IPS-15b (cell line): ENCODE measurements at regions not wholly inside any gene's neighbourhood (a gene's known extent, or its start where the extent isn't known, plus 50 kb on each side); places are given as distances from the start of the nearest gene placed in this dataset.
"Not testable (repeated sequence)": the region's sequence is repeated elsewhere in the genome, so short reads cannot be mapped to it uniquely, and the experiment has no call there.

Source experiments
- H3K27me3 ChIP-seq: one replicate; pipeline ENCODE4 v1.6.1; 2013; ENCODE audit warnings: low read length; ENCODE audit not compliant: control insufficient read depth, insufficient read depth
- H3K36me3 ChIP-seq: one replicate; pipeline ENCODE4 v1.6.1; 2013; ENCODE audit warnings: low read length; ENCODE audit not compliant: control insufficient read depth, insufficient read depth
- H3K4me1 ChIP-seq: one replicate; pipeline ENCODE4 v1.6.1; 2013; ENCODE audit warnings: mild to moderate bottlenecking, low read length; ENCODE audit not compliant: control insufficient read depth, insufficient read depth
- H3K4me3 ChIP-seq: one replicate; pipeline ENCODE4 v1.5.1; 2013; ENCODE audit warnings: low read depth, low read length
- H3K9ac ChIP-seq: one replicate; pipeline ENCODE4 v1.6.1; 2013; ENCODE audit warnings: low read depth, mild to moderate bottlenecking, low read length
- H3K9me3 ChIP-seq: one replicate; pipeline ENCODE4 v1.6.1; 2013; ENCODE audit warnings: mild to moderate bottlenecking, low read length; ENCODE audit not compliant: control insufficient read depth, insufficient read depth

- Histone ChIP-seq H3K9me3 (no peaks in the 10 kb centered on the region), H3K4me1 (no peaks in the 10 kb centered on the region), H3K36me3 (no peaks in the 10 kb centered on the region)
Observed at GRCh38 chr21:17270229-17270628, 242.6 kb upstream of the CXADR start.

GRCh38 chr21:17279663-17280062, 233.2 kb upstream of the CXADR start:
- Histone ChIP-seq H3K27me3 (no peaks in the 10 kb centered on the region), H3K9ac (no peak overlapping the region), H3K4me1 (no peaks in the 10 kb centered on the region), H3K4me3 (no peak overlapping the region), H3K9me3 (no peaks in the 10 kb centered on the region), H3K36me3 (no peaks in the 10 kb centered on the region)

More at GRCh38 chr21:17270229-17270628, 242.6 kb upstream of the CXADR start:
- Histone ChIP-seq H3K27me3 (no peaks in the 10 kb centered on the region), H3K9ac (no peak overlapping the region), H3K4me3 (no peak overlapping the region)

- not testable (repeated sequence) for H3K4me3 ChIP-seq, H3K9me3 ChIP-seq, H3K4me1 ChIP-seq, H3K27me3 ChIP-seq, H3K36me3 ChIP-seq, H3K9ac ChIP-seq
Observed at GRCh38 chr21:17293016-17293562, 219.8 kb upstream of the CXADR start.

GRCh38 chr21:17295997-17296396, 216.8 kb upstream of the CXADR start:
- no peaks in the 10 kb centered on the region for H3K4me1 ChIP-seq
- H3K9ac ChIP-seq, result no peak overlapping the region

GRCh38 chr21:17299576-17299975, 213.3 kb upstream of the CXADR start:
- H3K9me3 ChIP-seq, H3K4me3 ChIP-seq, H3K36me3 ChIP-seq, H3K9ac ChIP-seq, H3K4me1 ChIP-seq, H3K27me3 ChIP-seq: not testable (repeated sequence)

More at GRCh38 chr21:17295997-17296396, 216.8 kb upstream of the CXADR start:
- Histone ChIP-seq H3K36me3 (no peaks in the 10 kb centered on the region), H3K27me3 (no peaks in the 10 kb centered on the region), H3K4me3 (no peak overlapping the region), H3K9me3 (peaks cover 3% of the 10 kb centered on the region)

- H3K4me3 ChIP-seq, H3K9ac ChIP-seq, H3K9me3 ChIP-seq, H3K36me3 ChIP-seq, H3K4me1 ChIP-seq, H3K27me3 ChIP-seq: not testable (repeated sequence)
Observed at GRCh38 chr21:17327715-17328114, 185.1 kb upstream of the CXADR start.

GRCh38 chr21:17334484-17334883, 178.4 kb upstream of the CXADR start:
- H3K9ac ChIP-seq, result no peak overlapping the region
- no peaks in the 10 kb centered on the region for H3K36me3 ChIP-seq
- H3K9me3 ChIP-seq, result no peaks in the 10 kb centered on the region
- no peaks in the 10 kb centered on the region for H3K4me1 ChIP-seq
- no peaks in the 10 kb centered on the region for H3K27me3 ChIP-seq
- no peak overlapping the region for H3K4me3 ChIP-seq

- Histone ChIP-seq H3K9ac (no peak overlapping the region), H3K36me3 (no peaks in the 10 kb centered on the region), H3K4me1 (no peaks in the 10 kb centered on the region), H3K4me3 (no peak overlapping the region), H3K27me3 (no peaks in the 10 kb centered on the region), H3K9me3 (no peaks in the 10 kb centered on the region)
Observed at GRCh38 chr21:17340081-17340480, 172.8 kb upstream of the CXADR start.

GRCh38 chr21:17343055-17343454, 169.8 kb upstream of the CXADR start:
- H3K27me3 ChIP-seq, result no peaks in the 10 kb centered on the region
- H3K9ac ChIP-seq, result no peak overlapping the region
- no peaks in the 10 kb centered on the region for H3K9me3 ChIP-seq
- no peak overlapping the region for H3K4me3 ChIP-seq
- no peaks in the 10 kb centered on the region for H3K4me1 ChIP-seq
- H3K36me3 ChIP-seq, result no peaks in the 10 kb centered on the region

GRCh38 chr21:17348357-17348756, 164.5 kb upstream of the CXADR start:
- Histone ChIP-seq H3K9me3 (no peaks in the 10 kb centered on the region), H3K27me3 (no peaks in the 10 kb centered on the region), H3K36me3 (no peaks in the 10 kb centered on the region), H3K9ac (no peak overlapping the region), H3K4me3 (no peak overlapping the region), H3K4me1 (no peaks in the 10 kb centered on the region)

- Histone ChIP-seq H3K4me3 (no peak overlapping the region), H3K9ac (no peak overlapping the region), H3K27me3 (no peaks in the 10 kb centered on the region), H3K4me1 (no peaks in the 10 kb centered on the region), H3K36me3 (no peaks in the 10 kb centered on the region), H3K9me3 (no peaks in the 10 kb centered on the region)
Observed at GRCh38 chr21:17348849-17349248, 164.0 kb upstream of the CXADR start.

- Histone ChIP-seq H3K9me3 (no peaks in the 10 kb centered on the region), H3K27me3 (no peaks in the 10 kb centered on the region), H3K4me3 (no peak overlapping the region), H3K9ac (no peak overlapping the region), H3K36me3 (no peaks in the 10 kb centered on the region), H3K4me1 (no peaks in the 10 kb centered on the region)
Observed at GRCh38 chr21:17351766-17352165, 161.1 kb upstream of the CXADR start.
